ENCODE measurements at regions not wholly inside any gene's neighbourhood (a gene's known extent, or its start where the extent isn't known, plus 50 kb on each side); places are given as distances from the start of the nearest gene placed in this dataset.
"Not testable (repeated sequence)": the region's sequence is repeated elsewhere in the genome, so short reads cannot be mapped to it uniquely, and the experiment has no call there.

GRCh38 chr14:105771261-105772226 is 245.2 kb downstream of the TMEM121 start:
- not testable (repeated sequence) for H3K4me1 ChIP-seq (ENCODE audit: control insufficient read depth in 2 of 2, insufficient read depth in 2 of 2, low read length in 2 of 2); H3K9ac ChIP-seq (ENCODE audit: low read depth in 1 of 2, low read length in 2 of 2); H3K9me3 ChIP-seq (ENCODE audit: control insufficient read depth in 2 of 2, low read length in 2 of 2); H3K36me3 ChIP-seq (ENCODE audit: control insufficient read depth in 2 of 2, insufficient read depth in 2 of 2, low read length in 2 of 2); H3K27me3 ChIP-seq (ENCODE audit: control insufficient read depth in 2 of 2, insufficient read depth in 2 of 2, low read length in 2 of 2); H3K27ac ChIP-seq (ENCODE audit: low read depth in 2 of 2, low read length in 2 of 2); H3K4me3 ChIP-seq (ENCODE audit: low read length in 2 of 2)

- H3K27ac ChIP-seq (ENCODE audit: low read depth in 2 of 2, low read length in 2 of 2); H3K36me3 ChIP-seq (ENCODE audit: control insufficient read depth in 2 of 2, insufficient read depth in 2 of 2, low read length in 2 of 2); H3K9ac ChIP-seq (ENCODE audit: low read depth in 1 of 2, low read length in 2 of 2); H3K9me3 ChIP-seq (ENCODE audit: control insufficient read depth in 2 of 2, low read length in 2 of 2); H3K4me3 ChIP-seq (ENCODE audit: low read length in 2 of 2); H3K27me3 ChIP-seq (ENCODE audit: control insufficient read depth in 2 of 2, insufficient read depth in 2 of 2, low read length in 2 of 2); H3K4me1 ChIP-seq (ENCODE audit: control insufficient read depth in 2 of 2, insufficient read depth in 2 of 2, low read length in 2 of 2): not testable (repeated sequence)
These were observed 246.4 kb downstream of the TMEM121 start for GRCh38 chr14:105772710-105773250.

GRCh38 chr14:105773584-105773983 is 247.2 kb downstream of the TMEM121 start:
- Histone ChIP-seq H3K9me3 (ENCODE audit: control insufficient read depth in 2 of 2, low read length in 2 of 2) (no peaks in the 10 kb centered on the region), H3K4me1 (ENCODE audit: control insufficient read depth in 2 of 2, insufficient read depth in 2 of 2, low read length in 2 of 2) (no peaks in the 10 kb centered on the region), H3K4me3 (ENCODE audit: low read length in 2 of 2) (no peak overlapping the region), H3K36me3 (ENCODE audit: control insufficient read depth in 2 of 2, insufficient read depth in 2 of 2, low read length in 2 of 2) (no peaks in the 10 kb centered on the region), H3K9ac (ENCODE audit: low read depth in 1 of 2, low read length in 2 of 2) (no peak overlapping the region), H3K27me3 (ENCODE audit: control insufficient read depth in 2 of 2, insufficient read depth in 2 of 2, low read length in 2 of 2) (no peaks in the 10 kb centered on the region), H3K27ac (ENCODE audit: low read depth in 2 of 2, low read length in 2 of 2) (no peak overlapping the region)

- Histone ChIP-seq H3K36me3 (ENCODE audit: control insufficient read depth in 2 of 2, insufficient read depth in 2 of 2, low read length in 2 of 2) (no peaks in the 10 kb centered on the region), H3K9me3 (ENCODE audit: control insufficient read depth in 2 of 2, low read length in 2 of 2) (no peaks in the 10 kb centered on the region), H3K4me3 (ENCODE audit: low read length in 2 of 2) (no peak overlapping the region), H3K27ac (ENCODE audit: low read depth in 2 of 2, low read length in 2 of 2) (no peak overlapping the region), H3K27me3 (ENCODE audit: control insufficient read depth in 2 of 2, insufficient read depth in 2 of 2, low read length in 2 of 2) (no peaks in the 10 kb centered on the region), H3K4me1 (ENCODE audit: control insufficient read depth in 2 of 2, insufficient read depth in 2 of 2, low read length in 2 of 2) (no peaks in the 10 kb centered on the region), H3K9ac (ENCODE audit: low read depth in 1 of 2, low read length in 2 of 2) (no peak overlapping the region)
These were observed 247.6 kb downstream of the TMEM121 start for GRCh38 chr14:105774001-105774400.

- H3K27me3 ChIP-seq (ENCODE audit: control insufficient read depth in 2 of 2, insufficient read depth in 2 of 2, low read length in 2 of 2); H3K27ac ChIP-seq (ENCODE audit: low read depth in 2 of 2, low read length in 2 of 2): not testable (repeated sequence)
These were observed 248.4 kb downstream of the TMEM121 start for GRCh38 chr14:105774585-105775348.

GRCh38 chr14:105775349-105775923 is 249.1 kb downstream of the TMEM121 start:
- H3K9me3 ChIP-seq (ENCODE audit: control insufficient read depth in 2 of 2, low read length in 2 of 2); H3K36me3 ChIP-seq (ENCODE audit: control insufficient read depth in 2 of 2, insufficient read depth in 2 of 2, low read length in 2 of 2); H3K27me3 ChIP-seq (ENCODE audit: control insufficient read depth in 2 of 2, insufficient read depth in 2 of 2, low read length in 2 of 2); H3K4me3 ChIP-seq (ENCODE audit: low read length in 2 of 2); H3K4me1 ChIP-seq (ENCODE audit: control insufficient read depth in 2 of 2, insufficient read depth in 2 of 2, low read length in 2 of 2); H3K27ac ChIP-seq (ENCODE audit: low read depth in 2 of 2, low read length in 2 of 2); H3K9ac ChIP-seq (ENCODE audit: low read depth in 1 of 2, low read length in 2 of 2): not testable (repeated sequence)

More at GRCh38 chr14:105774585-105775348, 248.4 kb downstream of the TMEM121 start:
- H3K4me3 ChIP-seq (ENCODE audit: low read length in 2 of 2); H3K9ac ChIP-seq (ENCODE audit: low read depth in 1 of 2, low read length in 2 of 2); H3K9me3 ChIP-seq (ENCODE audit: control insufficient read depth in 2 of 2, low read length in 2 of 2); H3K4me1 ChIP-seq (ENCODE audit: control insufficient read depth in 2 of 2, insufficient read depth in 2 of 2, low read length in 2 of 2); H3K36me3 ChIP-seq (ENCODE audit: control insufficient read depth in 2 of 2, insufficient read depth in 2 of 2, low read length in 2 of 2): not testable (repeated sequence)

GRCh38 chr14:105776112-105776511 is 249.7 kb downstream of the TMEM121 start:
- H3K27me3 ChIP-seq (ENCODE audit: control insufficient read depth in 2 of 2, insufficient read depth in 2 of 2, low read length in 2 of 2); H3K4me3 ChIP-seq (ENCODE audit: low read length in 2 of 2); H3K4me1 ChIP-seq (ENCODE audit: control insufficient read depth in 2 of 2, insufficient read depth in 2 of 2, low read length in 2 of 2); H3K9me3 ChIP-seq (ENCODE audit: control insufficient read depth in 2 of 2, low read length in 2 of 2); H3K36me3 ChIP-seq (ENCODE audit: control insufficient read depth in 2 of 2, insufficient read depth in 2 of 2, low read length in 2 of 2); H3K27ac ChIP-seq (ENCODE audit: low read depth in 2 of 2, low read length in 2 of 2); H3K9ac ChIP-seq (ENCODE audit: low read depth in 1 of 2, low read length in 2 of 2): not testable (repeated sequence)

- Histone ChIP-seq H3K4me3 (ENCODE audit: low read length in 2 of 2) (no peak overlapping the region), H3K9ac (ENCODE audit: low read depth in 1 of 2, low read length in 2 of 2) (no peak overlapping the region)
These were observed 250.5 kb downstream of the TMEM121 start for GRCh38 chr14:105776924-105777323.

GRCh38 chr14:105783707-105784106 is 257.3 kb downstream of the TMEM121 start:
- no peaks in the 10 kb centered on the region for H3K27me3 ChIP-seq (ENCODE audit: control insufficient read depth in 2 of 2, insufficient read depth in 2 of 2, low read length in 2 of 2)
- peaks cover 0 to 5% of the 10 kb centered on the region in 2 donors for H3K9me3 ChIP-seq (ENCODE audit: control insufficient read depth in 2 of 2, low read length in 2 of 2)
- H3K9ac ChIP-seq (ENCODE audit: low read depth in 1 of 2, low read length in 2 of 2), result no peak overlapping the region
- no peak overlapping the region for H3K27ac ChIP-seq (ENCODE audit: low read depth in 2 of 2, low read length in 2 of 2)
- H3K4me1 ChIP-seq (ENCODE audit: control insufficient read depth in 2 of 2, insufficient read depth in 2 of 2, low read length in 2 of 2), result no peaks in the 10 kb centered on the region
- H3K36me3 ChIP-seq (ENCODE audit: control insufficient read depth in 2 of 2, insufficient read depth in 2 of 2, low read length in 2 of 2), result no peaks in the 10 kb centered on the region
- H3K4me3 ChIP-seq (ENCODE audit: low read length in 2 of 2), result no peak overlapping the region

More at GRCh38 chr14:105776924-105777323, 250.5 kb downstream of the TMEM121 start:
- no peak overlapping the region for H3K27ac ChIP-seq (ENCODE audit: low read depth in 2 of 2, low read length in 2 of 2)
- no peaks in the 10 kb centered on the region for H3K36me3 ChIP-seq (ENCODE audit: control insufficient read depth in 2 of 2, insufficient read depth in 2 of 2, low read length in 2 of 2)
- H3K4me1 ChIP-seq (ENCODE audit: control insufficient read depth in 2 of 2, insufficient read depth in 2 of 2, low read length in 2 of 2), result no peaks in the 10 kb centered on the region
- peaks cover 0 to 5% of the 10 kb centered on the region in 2 donors for H3K9me3 ChIP-seq (ENCODE audit: control insufficient read depth in 2 of 2, low read length in 2 of 2)
- H3K27me3 ChIP-seq (ENCODE audit: control insufficient read depth in 2 of 2, insufficient read depth in 2 of 2, low read length in 2 of 2), result no peaks in the 10 kb centered on the region

GRCh38 chr14:105793836-105794235 is 267.5 kb downstream of the TMEM121 start:
- peaks cover 0 to 2% of the 10 kb centered on the region in 2 donors for H3K27me3 ChIP-seq (ENCODE audit: control insufficient read depth in 2 of 2, insufficient read depth in 2 of 2, low read length in 2 of 2)

More at GRCh38 chr14:105793836-105794235, 267.5 kb downstream of the TMEM121 start:
- H3K9ac ChIP-seq (ENCODE audit: low read depth in 1 of 2, low read length in 2 of 2), result no peak overlapping the region
- H3K4me1 ChIP-seq (ENCODE audit: control insufficient read depth in 2 of 2, insufficient read depth in 2 of 2, low read length in 2 of 2), result no peaks in the 10 kb centered on the region
- H3K27ac ChIP-seq (ENCODE audit: low read depth in 2 of 2, low read length in 2 of 2), result no peak overlapping the region
- H3K4me3 ChIP-seq (ENCODE audit: low read length in 2 of 2), result no peak overlapping the region
- no peaks in the 10 kb centered on the region for H3K36me3 ChIP-seq (ENCODE audit: control insufficient read depth in 2 of 2, insufficient read depth in 2 of 2, low read length in 2 of 2)
- no peaks in the 10 kb centered on the region for H3K9me3 ChIP-seq (ENCODE audit: control insufficient read depth in 2 of 2, low read length in 2 of 2)
